ENCODE measurements at regions not wholly inside any gene's neighbourhood (a gene's known extent, or its start where the extent isn't known, plus 50 kb on each side); places are given as distances from the start of the nearest gene placed in this dataset.
"Not testable (repeated sequence)": the region's sequence is repeated elsewhere in the genome, so short reads cannot be mapped to it uniquely, and the experiment has no call there.

- DNase-seq (ENCODE audit: low spot score) = no peak
Measured at GRCh38 chr2:17363846-17364245, 154.4 kb downstream of the RAD51AP2 start.

GRCh38 chr2:17362956-17363355, 155.3 kb downstream of the RAD51AP2 start:
- DNase-seq (ENCODE audit: low spot score) = no peak

GRCh38 chr2:17355608-17356329, 162.5 kb downstream of the RAD51AP2 start:
- peak; percentile 68 for DNase-seq (ENCODE audit: low spot score)

GRCh38 chr2:17353263-17353662, 165.0 kb downstream of the RAD51AP2 start:
- DNase-seq (ENCODE audit: low spot score) = no peak

GRCh38 chr2:17342692-17343091, 175.5 kb downstream of the RAD51AP2 start:
- DNase-seq (ENCODE audit: low spot score) = not testable (repeated sequence)

- DNase-seq (ENCODE audit: low spot score) = no peak
Measured at GRCh38 chr2:17337507-17337906, 180.7 kb downstream of the RAD51AP2 start.

- no peak for DNase-seq (ENCODE audit: low spot score)
Measured at GRCh38 chr2:17336458-17336857, 181.8 kb downstream of the RAD51AP2 start.

- no peak for DNase-seq (ENCODE audit: low spot score)
Measured at GRCh38 chr2:17334300-17334699, 183.9 kb downstream of the RAD51AP2 start.

GRCh38 chr2:17331636-17332035, 186.6 kb downstream of the RAD51AP2 start:
- no peak for DNase-seq (ENCODE audit: low spot score)

- no peak for DNase-seq (ENCODE audit: low spot score)
Measured at GRCh38 chr2:17328161-17328560, 190.1 kb downstream of the RAD51AP2 start.

GRCh38 chr2:17327649-17328048, 190.6 kb downstream of the RAD51AP2 start:
- DNase-seq (ENCODE audit: low spot score) = no peak

- no peak for DNase-seq (ENCODE audit: low spot score)
Measured at GRCh38 chr2:17326717-17327116, 191.5 kb downstream of the RAD51AP2 start.

- DNase-seq (ENCODE audit: low spot score) = no peak
Measured at GRCh38 chr2:17323697-17324096, 194.5 kb downstream of the RAD51AP2 start.

GRCh38 chr2:17322461-17322860, 195.8 kb downstream of the RAD51AP2 start:
- DNase-seq (ENCODE audit: low spot score) = no peak

- no peak for DNase-seq (ENCODE audit: low spot score)
Measured at GRCh38 chr2:17319090-17319489, 199.2 kb downstream of the RAD51AP2 start.

GRCh38 chr2:17318013-17318412, 200.2 kb downstream of the RAD51AP2 start:
- no peak for DNase-seq (ENCODE audit: low spot score)

GRCh38 chr2:17317439-17317976, 200.7 kb downstream of the RAD51AP2 start:
- DNase-seq (ENCODE audit: low spot score) = no peak

- DNase-seq (ENCODE audit: low spot score) = peak; percentile 19
Measured at GRCh38 chr2:17313261-17313660, 205.0 kb downstream of the RAD51AP2 start.

- DNase-seq (ENCODE audit: low spot score) = peak; percentile 68
Measured at GRCh38 chr2:17311771-17312511, 206.3 kb downstream of the RAD51AP2 start.

- no peak for DNase-seq (ENCODE audit: low spot score)
Measured at GRCh38 chr2:17311106-17311619, 207.1 kb downstream of the RAD51AP2 start.

GRCh38 chr2:17309741-17310339, 208.4 kb downstream of the RAD51AP2 start:
- peak; percentile 88 for DNase-seq (ENCODE audit: low spot score)

- DNase-seq (ENCODE audit: low spot score) = no peak
Measured at GRCh38 chr2:17309181-17309580, 209.1 kb downstream of the RAD51AP2 start.

GRCh38 chr2:17306706-17307105, 211.5 kb downstream of the RAD51AP2 start:
- no peak for DNase-seq (ENCODE audit: low spot score)
